Gastrocnemius medialis (tissue), 4 donors: ENCODE measurements at regions not wholly inside any gene's neighbourhood (a gene's known extent, or its start where the extent isn't known, plus 50 kb on each side); places are given as distances from the start of the nearest gene placed in this dataset.

Experiments
- POLR2A ChIP-seq, 2 donors: fragments of 450-650 bp; IDR thresholded peaks; one replicate each; pipeline ENCODE4 v1.6.1; 2017; ENCODE audit warnings: antibody characterized with exemption in 2 of 2, mild to moderate bottlenecking in 2 of 2, moderate library complexity in 2 of 2
- TF ChIP-seq, protein P1 (sequence below), 5 experiments: fragments of 450-650 bp in 3 of 5; fragments of 200-600 bp in 2 of 5; sonication (generic) in 2 of 5; IDR thresholded peaks in 4 of 5; conservative IDR thresholded peaks in 1 of 5; 1 replicate in 4 of 5; 2 replicates in 1 of 5; pipeline ENCODE4 v1.5.1; 2016 to 2019; ENCODE audit warnings: antibody characterized with exemption in 5 of 5, mild to moderate bottlenecking in 3 of 5, moderate library complexity in 3 of 5

GRCh38 chr4:123866796-123867195 lies 470.2 kb downstream of the SPRY1 start:
- TF ChIP-seq, protein P1, sequence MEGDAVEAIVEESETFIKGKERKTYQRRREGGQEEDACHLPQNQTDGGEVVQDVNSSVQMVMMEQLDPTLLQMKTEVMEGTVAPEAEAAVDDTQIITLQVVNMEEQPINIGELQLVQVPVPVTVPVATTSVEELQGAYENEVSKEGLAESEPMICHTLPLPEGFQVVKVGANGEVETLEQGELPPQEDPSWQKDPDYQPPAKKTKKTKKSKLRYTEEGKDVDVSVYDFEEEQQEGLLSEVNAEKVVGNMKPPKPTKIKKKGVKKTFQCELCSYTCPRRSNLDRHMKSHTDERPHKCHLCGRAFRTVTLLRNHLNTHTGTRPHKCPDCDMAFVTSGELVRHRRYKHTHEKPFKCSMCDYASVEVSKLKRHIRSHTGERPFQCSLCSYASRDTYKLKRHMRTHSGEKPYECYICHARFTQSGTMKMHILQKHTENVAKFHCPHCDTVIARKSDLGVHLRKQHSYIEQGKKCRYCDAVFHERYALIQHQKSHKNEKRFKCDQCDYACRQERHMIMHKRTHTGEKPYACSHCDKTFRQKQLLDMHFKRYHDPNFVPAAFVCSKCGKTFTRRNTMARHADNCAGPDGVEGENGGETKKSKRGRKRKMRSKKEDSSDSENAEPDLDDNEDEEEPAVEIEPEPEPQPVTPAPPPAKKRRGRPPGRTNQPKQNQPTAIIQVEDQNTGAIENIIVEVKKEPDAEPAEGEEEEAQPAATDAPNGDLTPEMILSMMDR (IDR thresholded peaks at IDR 0.05 in 4 of 5, conservative IDR thresholded peaks at IDR 0.05 in 1 of 5), result no peak
- TF ChIP-seq POLR2A (IDR thresholded peaks at IDR 0.05), result no peak
